PFSK-1 (cell line): ENCODE measurements at regions not wholly inside any gene's neighbourhood (a gene's known extent, or its start where the extent isn't known, plus 50 kb on each side); places are given as distances from the start of the nearest gene placed in this dataset.

Source experiments
- FOXP2 ChIP-seq: optimal IDR thresholded peaks from 2 replicates; pipeline ENCODE3; 2011; ENCODE audit warnings: borderline replicate concordance, control low read depth, inconsistent platforms; ENCODE audit not compliant: insufficient read depth; ENCODE audit errors: extremely low read length, extremely low read depth
- POLR2AphosphoS5 ChIP-seq: IDR thresholded peaks from 2 replicates; pipeline ENCODE4 v1.6.1; 2012; ENCODE audit warnings: low read depth, mild to moderate bottlenecking, control low read depth, low read length, moderate library complexity
- REST ChIP-seq, 2 experiments: IDR thresholded peaks; 2 replicates each; pipeline versions ENCODE4 v1.6.1 to v1.8.0; 2011 to 2012; ENCODE audit warnings: low read depth in 2 of 2, low read length in 2 of 2, control low read depth in 1 of 2, inconsistent platforms in 1 of 2, mild to moderate bottlenecking in 1 of 2, moderate library complexity in 1 of 2; ENCODE audit not compliant: insufficient read depth in 1 of 2
- SIN3A ChIP-seq: IDR thresholded peaks from 2 replicates; pipeline ENCODE4 v1.6.1; 2012; ENCODE audit warnings: mild to moderate bottlenecking, low read length, moderate library complexity, borderline replicate concordance; ENCODE audit not compliant: insufficient read depth
- TAF1 ChIP-seq: IDR thresholded peaks from 2 replicates; pipeline ENCODE4 v1.6.1; 2012; ENCODE audit warnings: low read length, control low read depth, borderline replicate concordance; ENCODE audit not compliant: insufficient read depth

GRCh38 chr13:106981051-106981450 is 413.1 kb upstream of the ARGLU1 start:
- TF ChIP-seq POLR2AphosphoS5 (no peak), FOXP2 (no peak), REST (IDR thresholded peaks at IDR 0.05; ENCODE audit: insufficient read depth in 1 of 2, low read depth in 2 of 2, low read length in 2 of 2) (no peak), TAF1 (no peak), SIN3A (no peak)

GRCh38 chr13:106967391-106967790 is 399.5 kb upstream of the ARGLU1 start:
- TF ChIP-seq FOXP2 (no peak), POLR2AphosphoS5 (no peak), SIN3A (no peak), REST (IDR thresholded peaks at IDR 0.05; ENCODE audit: insufficient read depth in 1 of 2, low read depth in 2 of 2, low read length in 2 of 2) (no peak), TAF1 (no peak)

GRCh38 chr13:106963151-106963550 is 395.2 kb upstream of the ARGLU1 start:
- no peak for TF ChIP-seq FOXP2
- TF ChIP-seq REST (IDR thresholded peaks at IDR 0.05; ENCODE audit: insufficient read depth in 1 of 2, low read depth in 2 of 2, low read length in 2 of 2), result no peak

GRCh38 chr13:106961651-106962050 is 393.7 kb upstream of the ARGLU1 start:
- TF ChIP-seq FOXP2, result no peak

- TF ChIP-seq POLR2AphosphoS5, result no peak
- no peak for TF ChIP-seq SIN3A
- TF ChIP-seq TAF1, result no peak
- no peak for TF ChIP-seq FOXP2
- no peak for TF ChIP-seq REST (IDR thresholded peaks at IDR 0.05; ENCODE audit: insufficient read depth in 1 of 2, low read depth in 2 of 2, low read length in 2 of 2)
These were observed 393.3 kb upstream of the ARGLU1 start for GRCh38 chr13:106961216-106961615.
